MCF 10A (cell line): ENCODE measurements at regions not wholly inside any gene's neighbourhood (a gene's known extent, or its start where the extent isn't known, plus 50 kb on each side); places are given as distances from the start of the nearest gene placed in this dataset.

Experiments
- BruUV-seq: library from RNA; stranded (reverse); fragments of 400-500 nt; replicated peaks from 2 replicates; lab custom pipeline; 2021; lab: Mats Ljungman, UMichigan
- CTCF ChIA-PET: fragments of 300-600 bp; sonication (Branson Sonifier 250); formaldehyde crosslinking; extraction: SDS; loops from one replicate; lab custom pipeline; 2021; ENCODE audit warnings: antibody characterized with exemption, inconsistent platforms; lab: Yijun Ruan, JAX
- POLR2A ChIA-PET: fragments of 300-600, 350-650 bp; sonication (Branson Sonifier 250); formaldehyde crosslinking; extraction: SDS; loops from one replicate; lab custom pipeline; 2020; ENCODE audit warnings: antibody characterized with exemption, inconsistent platforms; lab: Yijun Ruan, JAX
- DNase-seq: peaks from one replicate; pipeline ENCODE4 v3.0.0-alpha.2; 2018; ENCODE audit not compliant: unreplicated experiment
- H3K27ac Mint-ChIP-seq: one replicate; pipeline ENCODE4 v1.8.0; 2022; ENCODE audit warnings: mild to moderate bottlenecking, low read depth, mixed read lengths; ENCODE audit not compliant: unreplicated experiment
- H3K27me3 Mint-ChIP-seq: one replicate; pipeline ENCODE4 v1.8.0; 2022; ENCODE audit warnings: mixed read lengths; ENCODE audit not compliant: insufficient read depth, unreplicated experiment
- H3K36me3 Mint-ChIP-seq: one replicate; pipeline ENCODE4 v1.8.0; 2022; ENCODE audit warnings: mild to moderate bottlenecking, moderate library complexity, mixed read lengths; ENCODE audit not compliant: insufficient read depth, unreplicated experiment
- H3K4me1 Mint-ChIP-seq: one replicate; pipeline ENCODE4 v1.8.0; 2022; ENCODE audit warnings: mixed read lengths; ENCODE audit not compliant: insufficient read depth, unreplicated experiment
- H3K4me3 Mint-ChIP-seq: one replicate; pipeline ENCODE4 v1.8.0; 2022; ENCODE audit warnings: mild to moderate bottlenecking, moderate library complexity, mixed read lengths; ENCODE audit not compliant: unreplicated experiment
- H3K9me3 Mint-ChIP-seq: one replicate; pipeline ENCODE4 v1.8.0; 2022; ENCODE audit warnings: mixed read lengths; ENCODE audit not compliant: unreplicated experiment
- intact Hi-C: fragments of 100-400 bp; cut with micrococcal nuclease; formaldehyde crosslinking; loops from 2 replicates; pipeline ENCODE4 v1.14.1; 2022
- TF ChIP-seq, protein P1 (sequence below): fragments of 200-600 bp; IDR thresholded peaks from one replicate; pipeline ENCODE4 v1.8.0; 2022; ENCODE audit warnings: antibody characterized with exemption, mild to moderate bottlenecking; ENCODE audit not compliant: unreplicated experiment

DNA sequence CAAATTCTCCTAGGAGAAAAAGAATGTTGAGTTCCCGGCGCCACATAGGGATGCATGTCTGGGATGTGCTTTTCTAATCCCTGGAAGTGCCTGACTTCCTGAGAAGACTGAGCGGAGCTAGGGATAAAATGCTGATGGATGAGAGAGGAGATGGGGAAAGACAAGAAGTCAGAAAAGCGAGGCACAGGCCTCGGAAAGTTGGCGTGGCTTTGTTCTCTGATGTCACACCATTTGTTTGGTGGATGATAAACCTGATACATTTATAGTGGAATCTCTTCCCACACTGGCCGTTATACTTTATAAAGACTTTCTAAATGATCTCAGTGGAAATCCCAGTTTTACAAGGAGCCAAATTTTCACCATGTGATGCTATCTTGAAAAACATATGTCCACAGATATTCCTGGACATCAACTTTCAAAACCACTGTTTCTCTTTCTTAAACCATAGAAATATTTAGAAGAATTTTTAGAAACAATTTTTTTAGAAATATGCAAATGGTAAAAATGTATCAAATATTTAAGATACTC, 188.8 kb upstream of the SVIL start:
- H3K36me3 Mint-ChIP-seq = no peaks in the 10 kb centered on the region
- no TSS peak for BruUV-seq
- intact Hi-C loops = no loop called here
- H3K4me1 Mint-ChIP-seq = no peaks in the 10 kb centered on the region
- H3K27ac Mint-ChIP-seq = no peak overlapping the region
- ChIA-PET POLR2A (interaction anchor here (2.1 kb wide), 1 partner anchor 10 kb away, joined by 5 read pairs; no protein-coding TSS in a partner anchor), CTCF (no interaction called here)
- no peaks in the 10 kb centered on the region for H3K9me3 Mint-ChIP-seq
- no peak for DNase-seq
- no peaks in the 10 kb centered on the region for H3K27me3 Mint-ChIP-seq
- H3K4me3 Mint-ChIP-seq = no peak overlapping the region
- TF ChIP-seq, protein P1, sequence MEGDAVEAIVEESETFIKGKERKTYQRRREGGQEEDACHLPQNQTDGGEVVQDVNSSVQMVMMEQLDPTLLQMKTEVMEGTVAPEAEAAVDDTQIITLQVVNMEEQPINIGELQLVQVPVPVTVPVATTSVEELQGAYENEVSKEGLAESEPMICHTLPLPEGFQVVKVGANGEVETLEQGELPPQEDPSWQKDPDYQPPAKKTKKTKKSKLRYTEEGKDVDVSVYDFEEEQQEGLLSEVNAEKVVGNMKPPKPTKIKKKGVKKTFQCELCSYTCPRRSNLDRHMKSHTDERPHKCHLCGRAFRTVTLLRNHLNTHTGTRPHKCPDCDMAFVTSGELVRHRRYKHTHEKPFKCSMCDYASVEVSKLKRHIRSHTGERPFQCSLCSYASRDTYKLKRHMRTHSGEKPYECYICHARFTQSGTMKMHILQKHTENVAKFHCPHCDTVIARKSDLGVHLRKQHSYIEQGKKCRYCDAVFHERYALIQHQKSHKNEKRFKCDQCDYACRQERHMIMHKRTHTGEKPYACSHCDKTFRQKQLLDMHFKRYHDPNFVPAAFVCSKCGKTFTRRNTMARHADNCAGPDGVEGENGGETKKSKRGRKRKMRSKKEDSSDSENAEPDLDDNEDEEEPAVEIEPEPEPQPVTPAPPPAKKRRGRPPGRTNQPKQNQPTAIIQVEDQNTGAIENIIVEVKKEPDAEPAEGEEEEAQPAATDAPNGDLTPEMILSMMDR = no peak

DNA sequence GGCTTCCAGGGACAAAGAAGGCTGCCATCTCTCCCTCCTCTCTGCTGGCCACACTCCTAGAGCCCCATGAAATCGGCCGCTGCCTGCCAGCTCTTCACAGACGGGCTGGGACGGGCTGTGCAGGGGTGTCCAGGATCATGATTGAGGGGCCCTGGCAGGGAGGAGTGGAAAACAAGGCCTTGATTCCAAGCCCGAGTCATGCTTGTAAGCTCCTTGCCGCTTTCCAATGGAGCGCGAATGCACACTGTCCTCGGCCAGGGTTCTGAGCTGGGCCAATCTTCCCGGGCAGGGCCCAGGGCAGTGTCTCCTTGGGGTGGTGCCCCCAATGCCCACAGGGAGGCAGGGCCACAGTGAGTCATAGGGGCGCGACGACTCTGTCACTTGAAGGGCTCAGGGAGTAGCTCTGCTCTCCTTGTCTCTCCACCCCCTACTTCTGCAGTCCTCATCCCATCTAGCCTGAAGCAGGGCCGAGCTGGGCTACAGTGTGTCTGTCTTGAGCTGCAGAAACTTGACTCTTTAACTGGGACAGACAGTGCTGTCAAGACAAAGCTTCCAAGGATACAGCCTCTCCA, 186.2 kb upstream of the SVIL start:
- BruUV-seq = no TSS peak
- TF ChIP-seq, protein P1 = no peak
- CTCF ChIA-PET = interaction anchor here (0.6 to 1.1 kb wide), 2 partner anchors 10 to 304 kb away, joined by 3 to 4 read pairs; no protein-coding TSS in a partner anchor
- intact Hi-C loops = no loop called here
- Mint-ChIP-seq H3K36me3 (no peaks in the 10 kb centered on the region), H3K27ac (no peak overlapping the region), H3K4me1 (no peaks in the 10 kb centered on the region), H3K4me3 (no peak overlapping the region), H3K9me3 (no peaks in the 10 kb centered on the region), H3K27me3 (no peaks in the 10 kb centered on the region)
- no peak for DNase-seq
- POLR2A ChIA-PET = interaction anchor here (0.8 kb wide), 1 partner anchor 19 kb away, joined by 3 read pairs; no protein-coding TSS in a partner anchor

DNA sequence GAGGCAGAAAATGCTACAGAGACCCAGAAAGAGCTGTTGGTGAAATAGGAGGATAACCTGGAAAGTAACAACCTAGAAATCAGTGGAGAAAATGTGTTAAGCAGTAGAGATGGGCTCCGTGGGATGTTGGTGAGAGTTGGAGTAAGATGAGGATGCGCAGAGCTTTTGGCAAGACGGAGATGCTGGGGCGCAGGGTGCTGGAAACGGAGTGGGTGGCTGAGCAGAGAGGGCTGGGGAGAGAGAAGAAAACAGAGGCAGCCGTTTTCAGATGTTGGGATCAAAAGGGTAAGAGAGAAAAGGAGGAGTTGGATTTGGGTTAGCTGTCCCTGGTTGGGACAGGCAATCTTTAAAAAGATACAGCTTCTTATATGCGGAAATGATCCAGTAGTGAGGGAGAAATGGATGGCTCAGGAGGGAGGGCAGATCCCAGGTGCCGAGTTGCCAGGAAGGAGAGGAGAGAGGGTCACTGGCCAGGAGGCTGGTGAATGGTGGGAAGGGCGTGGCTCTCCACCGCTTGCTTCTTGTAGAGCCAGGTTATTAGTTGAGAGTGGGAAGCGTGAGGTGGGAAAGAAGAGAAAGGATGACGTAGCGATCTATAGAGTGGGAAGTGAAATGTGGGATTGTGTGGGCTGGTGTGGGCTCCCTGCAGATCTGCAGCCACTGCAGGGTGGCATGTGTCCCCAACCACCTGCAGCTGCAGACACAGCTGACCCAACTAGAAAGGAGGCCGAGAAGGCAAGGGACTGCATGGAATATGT, 182.2 kb upstream of the SVIL start:
- peaks cover 11% of the 10 kb centered on the region for H3K4me1 Mint-ChIP-seq
- no peaks in the 10 kb centered on the region for H3K36me3 Mint-ChIP-seq
- ChIA-PET POLR2A (interaction anchor here (1.8 to 1.9 kb wide), 2 partner anchors 9 to 23 kb away, joined by 4 to 7 read pairs; no protein-coding TSS in a partner anchor), CTCF (interaction anchor here (0.5 to 0.6 kb wide), 2 partner anchors 22 to 181 kb away, joined by 3 read pairs; no protein-coding TSS in a partner anchor)
- H3K9me3 Mint-ChIP-seq = no peaks in the 10 kb centered on the region
- intact Hi-C loops = no loop called here
- no peaks in the 10 kb centered on the region for H3K27me3 Mint-ChIP-seq
- no peak overlapping the region for H3K4me3 Mint-ChIP-seq
- no TSS peak for BruUV-seq
- H3K27ac Mint-ChIP-seq = no peak overlapping the region
- no peak for DNase-seq
- TF ChIP-seq, protein P1 = no peak

DNA sequence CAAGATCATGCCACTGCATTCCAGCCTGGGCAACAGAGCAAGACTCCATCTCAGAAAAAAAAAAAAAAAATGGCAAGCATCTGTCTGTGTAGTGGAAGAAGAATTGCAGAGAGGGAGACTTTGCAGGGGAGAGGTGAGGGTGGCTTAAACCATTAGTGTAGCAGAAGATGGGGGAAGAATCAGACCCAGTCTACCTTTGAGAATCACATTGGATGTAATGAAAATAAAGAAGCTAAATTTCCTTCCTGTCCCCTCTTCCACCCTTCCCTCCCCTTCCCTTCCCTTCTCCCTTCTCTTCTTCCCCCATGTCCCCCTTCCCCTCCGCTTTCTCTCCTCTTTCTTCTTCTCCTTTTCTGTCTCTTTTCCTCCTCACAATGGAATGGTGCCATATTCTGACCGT, 180.8 kb upstream of the SVIL start:
- intact Hi-C loops = no loop called here
- H3K36me3 Mint-ChIP-seq = no peaks in the 10 kb centered on the region
- CTCF ChIA-PET = interaction anchor here (0.7 to 0.8 kb wide), 2 partner anchors 19 to 206 kb away, joined by 3 read pairs; no protein-coding TSS in a partner anchor

More for the DNA sequence above, 180.8 kb upstream of the SVIL start:
- POLR2A ChIA-PET = interaction anchor here (1.9 kb wide), 1 partner anchor 24 kb away, joined by 4 read pairs; no protein-coding TSS in a partner anchor
- H3K4me3 Mint-ChIP-seq = no peak overlapping the region
- no peaks in the 10 kb centered on the region for H3K27me3 Mint-ChIP-seq
- H3K27ac Mint-ChIP-seq = no peak overlapping the region
- peaks cover 25% of the 10 kb centered on the region for H3K4me1 Mint-ChIP-seq
- no peak for DNase-seq
- H3K9me3 Mint-ChIP-seq = no peaks in the 10 kb centered on the region
- no TSS peak for BruUV-seq
- TF ChIP-seq, protein P1 = no peak
